NCI-H2107 treated with DMSO at 0.1 percent for 48 hours (cell line): ENCODE measurements at regions not wholly inside any gene's neighbourhood (a gene's known extent, or its start where the extent isn't known, plus 50 kb on each side); places are given as distances from the start of the nearest gene placed in this dataset.
"Not testable (repeated sequence)": the region's sequence is repeated elsewhere in the genome, so short reads cannot be mapped to it uniquely, and the experiment has no call there.

Experiments used
- DNase-seq: peaks from one replicate; lab custom pipeline; 2025; ENCODE audit not compliant: unreplicated experiment; lab: John Stamatoyannopoulos, UW

GRCh38 chrX:97850911-97851310 lies 967.2 kb downstream of the RPA4 start:
- no peak for DNase-seq

DNA sequence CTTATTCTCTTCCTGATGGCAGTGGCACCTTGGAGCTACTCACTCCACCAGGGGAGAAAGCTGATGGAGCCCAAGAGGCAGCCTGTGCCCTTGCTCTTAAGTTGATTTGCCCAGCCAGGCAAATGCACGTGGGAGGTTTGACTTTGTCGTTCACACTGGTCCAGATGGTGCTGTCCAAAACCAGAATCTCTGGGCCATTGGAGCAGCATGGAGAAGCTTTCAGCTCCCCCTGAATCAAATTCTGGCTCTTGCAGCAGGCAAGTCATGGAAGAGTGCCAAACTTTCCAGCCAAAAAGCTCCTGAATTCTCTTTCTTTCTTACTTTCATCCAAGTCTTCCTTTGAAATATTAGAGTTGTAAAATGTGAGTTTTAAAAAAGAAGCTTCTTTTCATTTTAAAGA lies 970.4 kb downstream of the RPA4 start:
- no peak for DNase-seq

DNA sequence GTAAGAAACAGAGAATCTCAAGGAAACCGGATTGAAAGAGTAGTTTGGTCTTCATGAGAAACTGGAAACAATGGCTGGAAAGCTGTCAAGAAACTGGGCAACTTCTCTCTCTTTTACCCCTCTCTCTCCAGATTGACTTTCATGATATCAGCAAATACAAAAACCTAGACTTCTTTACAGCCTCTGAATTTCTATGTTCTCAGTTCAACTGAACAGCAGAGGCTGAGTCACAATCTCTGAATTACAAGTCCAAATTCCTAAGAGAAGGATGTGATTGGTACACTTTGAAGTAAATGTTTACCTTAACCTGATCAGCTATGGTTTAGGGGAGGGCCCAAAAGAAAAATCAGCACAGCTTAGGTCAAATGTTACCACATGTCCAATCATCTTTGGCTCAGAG lies 974.9 kb downstream of the RPA4 start:
- DNase-seq: no peak

- no peak for DNase-seq
Observed at GRCh38 chrX:97860226-97860625, 976.5 kb downstream of the RPA4 start.

- no peak for DNase-seq
Observed at GRCh38 chrX:97863261-97863660, 979.6 kb downstream of the RPA4 start.

DNA sequence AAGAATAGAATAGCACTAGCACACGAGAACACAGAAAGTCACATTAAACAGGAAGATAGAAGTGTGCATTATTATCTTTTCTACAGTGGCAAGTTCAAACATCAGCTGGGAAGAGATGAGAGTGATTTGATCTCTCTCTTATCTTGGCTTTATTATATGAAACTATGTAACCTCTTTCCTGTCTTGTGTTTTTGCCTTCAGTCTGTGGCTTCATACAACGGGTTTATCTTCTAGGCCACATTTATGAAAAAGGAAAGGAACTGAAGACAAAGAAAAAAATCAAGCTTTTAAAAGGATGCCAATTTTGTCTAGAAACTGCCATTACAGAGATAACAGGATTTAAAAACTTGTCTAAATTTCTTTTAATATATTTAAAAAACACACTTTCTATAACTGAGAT lies 983.6 kb downstream of the RPA4 start:
- no peak for DNase-seq

DNA sequence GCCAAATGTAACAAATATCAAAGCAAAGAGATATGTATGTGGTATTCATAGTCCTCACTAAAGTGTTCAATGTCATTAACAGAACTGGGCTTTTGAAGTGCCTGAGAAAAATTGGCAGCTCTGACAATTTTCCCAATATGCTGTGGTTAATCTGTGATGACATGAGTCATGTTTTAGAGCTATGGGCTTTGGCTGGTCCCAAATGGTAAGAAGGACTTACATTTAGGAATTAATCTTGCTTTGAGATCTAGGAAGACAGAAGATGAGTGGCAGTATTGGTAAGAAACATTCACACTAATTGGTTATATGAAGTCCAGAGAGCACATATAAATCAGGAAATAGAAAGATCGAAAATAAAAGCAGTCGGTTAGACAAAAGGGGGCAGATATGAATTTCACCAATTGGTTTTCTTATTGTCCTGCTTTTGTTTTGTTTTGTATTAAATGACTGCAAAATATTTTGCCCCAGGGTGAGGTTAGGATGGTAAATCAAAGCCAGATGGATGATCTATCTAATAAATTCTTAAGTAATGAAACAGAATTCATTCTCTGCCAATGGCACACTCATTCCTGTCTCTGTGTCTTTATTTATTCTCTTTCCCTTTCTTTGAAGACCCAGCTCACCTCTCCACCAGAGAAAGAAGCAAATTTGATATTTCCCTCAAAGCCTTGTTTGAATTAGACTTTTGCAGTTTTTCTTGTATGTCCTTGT lies 993.1 kb downstream of the RPA4 start:
- no peak for DNase-seq

GRCh38 chrX:97882306-97882705 lies 998.6 kb downstream of the RPA4 start:
- no peak for DNase-seq

GRCh38 chrX:97895751-97896150 lies 1012.0 kb downstream of the RPA4 start:
- no peak for DNase-seq

DNA sequence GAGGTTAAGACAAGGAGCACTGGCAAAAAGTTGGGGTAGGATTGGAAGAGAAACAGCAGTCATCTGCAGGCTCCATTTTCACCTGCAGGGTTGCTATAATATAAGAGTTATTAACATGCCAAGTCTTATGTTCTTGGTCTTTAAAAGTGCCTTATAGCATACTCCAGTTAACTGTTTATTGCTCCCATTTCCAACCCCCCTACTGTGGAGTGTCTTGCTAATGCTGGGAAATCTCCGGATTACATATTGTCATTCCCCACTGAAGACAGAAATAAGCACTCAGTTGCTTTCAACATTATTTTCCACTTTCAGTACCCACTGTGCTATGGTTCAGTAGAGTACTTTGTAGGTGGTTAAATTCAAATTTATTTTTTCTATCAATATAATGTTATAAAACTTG lies 1014.3 kb downstream of the RPA4 start:
- no peak for DNase-seq

GRCh38 chrX:97898798-97899197 lies 1015.1 kb downstream of the RPA4 start:
- DNase-seq: no peak

GRCh38 chrX:97907791-97908190 lies 1024.1 kb downstream of the RPA4 start:
- DNase-seq: no peak

GRCh38 chrX:97909245-97909644 lies 1025.5 kb downstream of the RPA4 start:
- no peak for DNase-seq

DNA sequence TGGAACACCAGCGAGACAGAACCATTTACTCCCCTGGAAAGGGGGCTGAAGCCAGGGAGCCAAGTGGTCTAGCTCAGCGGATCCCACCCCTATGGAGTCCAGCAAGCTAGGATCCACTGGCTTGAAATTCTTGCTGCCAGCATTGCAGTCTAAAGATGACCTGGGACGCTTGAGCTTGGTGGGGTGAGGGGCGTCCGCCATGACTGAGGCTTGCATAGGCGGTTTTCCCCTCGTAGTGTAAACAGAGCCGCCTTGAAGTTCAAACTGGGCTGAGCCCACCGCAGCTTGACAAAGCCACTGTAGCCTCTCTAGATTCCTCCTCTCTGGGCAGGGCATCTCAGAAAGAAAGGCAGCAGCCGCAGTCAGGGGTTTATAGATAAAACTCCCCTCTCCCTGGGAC lies 1031.7 kb downstream of the RPA4 start:
- DNase-seq: not testable (repeated sequence)

GRCh38 chrX:97921223-97921622 lies 1037.5 kb downstream of the RPA4 start:
- DNase-seq: not testable (repeated sequence)

- no peak for DNase-seq
Observed at GRCh38 chrX:97931586-97931985, 1047.9 kb downstream of the RPA4 start.

- DNase-seq: no peak
Observed at GRCh38 chrX:97936296-97936695, 1052.6 kb downstream of the RPA4 start.

DNA sequence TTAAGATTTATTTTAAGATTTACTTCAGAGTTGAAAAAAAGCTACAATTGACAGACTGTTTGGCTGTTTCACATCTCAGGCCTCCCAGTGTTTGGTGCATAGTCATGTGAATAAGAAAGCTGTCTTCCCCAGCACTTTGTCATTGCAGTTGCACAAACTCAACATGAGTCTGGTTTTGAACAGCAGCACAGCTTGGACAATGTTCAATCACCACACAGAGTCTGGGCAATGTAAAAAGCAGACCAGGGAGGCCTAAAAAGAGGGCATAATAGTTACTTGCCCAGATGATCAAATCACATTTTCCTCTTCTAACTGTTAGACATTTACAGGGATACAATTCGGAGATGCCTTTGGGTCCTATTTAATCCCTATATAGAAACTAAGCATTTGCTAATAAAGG lies 1055.0 kb downstream of the RPA4 start:
- DNase-seq: no peak

DNA sequence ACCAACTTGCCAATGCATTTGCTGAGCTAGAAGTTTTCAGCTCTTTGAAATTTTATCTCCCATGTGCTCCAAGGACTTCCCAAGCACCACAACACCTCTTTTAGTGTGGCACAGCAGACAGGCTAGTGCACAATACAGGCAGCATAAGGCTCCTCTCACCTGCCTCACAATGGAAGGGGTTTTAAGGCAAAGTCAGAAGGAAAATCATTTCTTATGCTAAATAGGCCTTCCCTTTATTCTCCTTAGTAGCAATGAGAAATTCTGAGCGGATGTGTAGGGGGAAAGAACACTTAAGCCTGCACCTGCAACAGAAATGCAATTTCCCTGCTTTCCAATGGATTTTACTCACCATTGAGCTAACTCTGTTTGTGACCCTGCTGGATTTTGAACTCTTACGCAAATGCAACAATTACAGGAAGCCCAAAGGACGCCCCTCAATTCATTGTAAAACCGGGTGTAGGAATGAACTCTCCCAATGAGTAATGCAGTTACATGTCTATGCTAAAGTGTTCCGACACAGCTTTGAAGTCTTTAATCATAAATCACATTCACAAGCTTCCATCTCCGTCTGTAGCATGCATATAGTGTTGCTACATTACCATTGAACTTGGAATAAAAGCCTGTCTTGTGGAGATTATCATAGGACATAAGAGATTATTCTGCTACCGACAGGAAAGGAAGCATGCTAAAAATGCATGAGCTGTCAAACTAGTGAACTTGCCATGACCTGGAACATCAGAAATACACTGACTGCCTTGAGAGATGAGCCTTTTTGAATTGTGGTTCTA lies 1084.9 kb downstream of the RPA4 start:
- no peak for DNase-seq

- no peak for DNase-seq
Observed at GRCh38 chrX:97984641-97985040, 1100.9 kb downstream of the RPA4 start.

- DNase-seq: no peak
Observed at GRCh38 chrX:97985096-97985495, 1101.4 kb downstream of the RPA4 start.

DNA sequence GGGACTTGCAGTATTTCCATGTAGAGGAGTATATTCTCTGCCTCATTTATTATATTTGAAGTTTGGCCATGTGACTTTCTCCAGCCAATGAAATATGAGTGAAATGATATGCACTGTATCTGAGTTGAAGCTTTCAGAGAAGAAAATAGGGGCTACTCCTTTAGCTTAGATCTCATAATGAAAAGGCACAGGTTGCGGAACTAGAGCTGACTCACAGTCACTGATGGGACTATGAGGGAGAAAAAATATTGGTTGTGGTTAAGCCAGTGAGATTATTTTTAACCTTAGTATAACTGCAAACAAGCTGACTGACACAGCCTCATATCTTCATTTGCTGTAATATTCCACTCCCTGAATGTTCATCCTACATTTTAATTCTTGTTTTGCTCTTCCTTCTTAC lies 1104.3 kb downstream of the RPA4 start:
- DNase-seq: no peak

DNA sequence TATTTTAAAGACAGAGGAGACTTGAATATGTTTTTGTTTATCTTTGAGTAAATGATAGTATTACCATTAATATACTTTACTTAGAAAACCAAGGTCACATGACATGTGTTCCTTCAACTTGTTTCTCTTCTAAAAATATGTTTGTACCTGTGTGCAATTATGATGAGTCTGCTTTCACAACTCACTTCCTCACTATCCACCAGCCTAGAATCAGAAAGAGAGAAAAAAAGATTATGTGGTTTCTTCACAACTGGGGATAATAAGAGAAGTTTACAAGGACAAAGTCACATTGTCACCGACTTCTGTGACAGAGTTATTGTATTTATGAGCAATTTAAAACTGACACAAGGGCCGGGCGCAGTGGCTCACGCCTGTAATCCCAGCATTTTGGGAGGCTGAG lies 1112.1 kb downstream of the RPA4 start:
- DNase-seq: no peak
